Skin epidermis (tissue), 12 donors: ENCODE measurements at regions not wholly inside any gene's neighbourhood (a gene's known extent, or its start where the extent isn't known, plus 50 kb on each side); places are given as distances from the start of the nearest gene placed in this dataset.

ENCODE experiments used
- H3K27ac ChIP-seq, 21 experiments: fragments of 200-600 bp; sonication (generic) in 11 of 21; one replicate each; pipeline ENCODE4 v1.5.0; 2020; ENCODE audit warnings: mild to moderate bottlenecking in 3 of 21, inconsistent platforms in 2 of 21, moderate library complexity in 2 of 21
- H3K4me3 ChIP-seq, 7 experiments: fragments of 200-600 bp; sonication (generic) in 2 of 7; one replicate each; pipeline ENCODE4 v1.5.0; 2020; ENCODE audit warnings: inconsistent platforms in 2 of 7, mild to moderate bottlenecking in 2 of 7, moderate library complexity in 1 of 7

- H3K27ac ChIP-seq = no peak overlapping the region
- H3K4me3 ChIP-seq = no peak overlapping the region
Measured at GRCh38 chr13:37416291-37417059, 182.1 kb downstream of the POSTN start.

GRCh38 chr13:37413161-37413560 is 185.4 kb downstream of the POSTN start:
- H3K27ac ChIP-seq = peak overlapping the region in 1 of 21 experiments; percentile 5
- no peak overlapping the region for H3K4me3 ChIP-seq

- Histone ChIP-seq H3K4me3 (no peak overlapping the region), H3K27ac (peak overlapping the region in 2 of 21 experiments; percentile 5 to 45)
Measured at GRCh38 chr13:37412241-37412921, 186.2 kb downstream of the POSTN start.

- H3K4me3 ChIP-seq = no peak overlapping the region
- H3K27ac ChIP-seq = peak overlapping the region in 1 of 21 experiments; percentile 60
Measured at GRCh38 chr13:37410316-37410715, 188.3 kb downstream of the POSTN start.

GRCh38 chr13:37409756-37410155 is 188.8 kb downstream of the POSTN start:
- Histone ChIP-seq H3K27ac (peak overlapping the region in 1 of 21 experiments; percentile 60), H3K4me3 (no peak overlapping the region)

GRCh38 chr13:37407156-37407555 is 191.4 kb downstream of the POSTN start:
- no peak overlapping the region for H3K27ac ChIP-seq
- no peak overlapping the region for H3K4me3 ChIP-seq

GRCh38 chr13:37406031-37406430 is 192.5 kb downstream of the POSTN start:
- H3K4me3 ChIP-seq = no peak overlapping the region
- H3K27ac ChIP-seq = no peak overlapping the region

GRCh38 chr13:37403776-37404527 is 194.6 kb downstream of the POSTN start:
- H3K27ac ChIP-seq = peak overlapping the region in 4 of 21 experiments; percentile 26 to 65 (median 46)
- no peak overlapping the region for H3K4me3 ChIP-seq

- H3K27ac ChIP-seq = no peak overlapping the region
- no peak overlapping the region for H3K4me3 ChIP-seq
Measured at GRCh38 chr13:37401721-37402120, 196.8 kb downstream of the POSTN start.

GRCh38 chr13:37397535-37397934 is 201.0 kb downstream of the POSTN start:
- no peak overlapping the region for H3K27ac ChIP-seq
- no peak overlapping the region for H3K4me3 ChIP-seq

- H3K27ac ChIP-seq = no peak overlapping the region
- no peak overlapping the region for H3K4me3 ChIP-seq
Measured at GRCh38 chr13:37395544-37395943, 203.0 kb downstream of the POSTN start.

GRCh38 chr13:37392389-37392788 is 206.2 kb downstream of the POSTN start:
- H3K27ac ChIP-seq = no peak overlapping the region
- no peak overlapping the region for H3K4me3 ChIP-seq

- H3K4me3 ChIP-seq = no peak overlapping the region
- no peak overlapping the region for H3K27ac ChIP-seq
Measured at GRCh38 chr13:37390735-37391134, 207.8 kb downstream of the POSTN start.

GRCh38 chr13:37385956-37386670 is 212.5 kb downstream of the POSTN start:
- no peak overlapping the region for H3K4me3 ChIP-seq
- H3K27ac ChIP-seq = peak overlapping the region in 5 of 21 experiments; percentile 18 to 75 (median 29)

GRCh38 chr13:37385248-37385647 is 213.3 kb downstream of the POSTN start:
- no peak overlapping the region for H3K4me3 ChIP-seq
- H3K27ac ChIP-seq = peak overlapping the region in 2 of 21 experiments; percentile 4 to 75

- Histone ChIP-seq H3K4me3 (no peak overlapping the region), H3K27ac (peak overlapping the region in 1 of 21 experiments; percentile 6)
Measured at GRCh38 chr13:37383856-37384370, 214.7 kb downstream of the POSTN start.

GRCh38 chr13:37383046-37383445 is 215.5 kb downstream of the POSTN start:
- peak overlapping the region in 2 of 21 experiments; percentile 5 to 69 for H3K27ac ChIP-seq
- no peak overlapping the region for H3K4me3 ChIP-seq

- Histone ChIP-seq H3K4me3 (no peak overlapping the region), H3K27ac (peak overlapping the region in 5 of 21 experiments; percentile 2 to 69 (median 22))
Measured at GRCh38 chr13:37382146-37382545, 216.4 kb downstream of the POSTN start.

- no peak overlapping the region for H3K4me3 ChIP-seq
- H3K27ac ChIP-seq = peak overlapping the region in 4 of 21 experiments; percentile 3 to 69 (median 34)
Measured at GRCh38 chr13:37381502-37381901, 217.1 kb downstream of the POSTN start.
